ENCODE measurements at regions not wholly inside any gene's neighbourhood (a gene's known extent, or its start where the extent isn't known, plus 50 kb on each side); places are given as distances from the start of the nearest gene placed in this dataset.

- BruUV-seq (replicated peaks), result no TSS peak
- no peak overlapping the region for H3K18ac ChIP-seq (ENCODE audit: low read depth, low read length)
- ChIA-PET CTCF (interaction anchor here (0.9 kb wide), 1 partner anchor 15 kb away, joined by 4 read pairs; no protein-coding TSS in a partner anchor), POLR2A (ENCODE audit: unreplicated experiment) (no interaction called here)
- H2AK5ac ChIP-seq (ENCODE audit: low read depth, low read length), result no peak overlapping the region
- TF ChIP-seq MAZ (IDR thresholded peaks at IDR 0.05; ENCODE audit: borderline replicate concordance, low read depth, low read length), result no peak
- TF ChIP-seq, protein P1, sequence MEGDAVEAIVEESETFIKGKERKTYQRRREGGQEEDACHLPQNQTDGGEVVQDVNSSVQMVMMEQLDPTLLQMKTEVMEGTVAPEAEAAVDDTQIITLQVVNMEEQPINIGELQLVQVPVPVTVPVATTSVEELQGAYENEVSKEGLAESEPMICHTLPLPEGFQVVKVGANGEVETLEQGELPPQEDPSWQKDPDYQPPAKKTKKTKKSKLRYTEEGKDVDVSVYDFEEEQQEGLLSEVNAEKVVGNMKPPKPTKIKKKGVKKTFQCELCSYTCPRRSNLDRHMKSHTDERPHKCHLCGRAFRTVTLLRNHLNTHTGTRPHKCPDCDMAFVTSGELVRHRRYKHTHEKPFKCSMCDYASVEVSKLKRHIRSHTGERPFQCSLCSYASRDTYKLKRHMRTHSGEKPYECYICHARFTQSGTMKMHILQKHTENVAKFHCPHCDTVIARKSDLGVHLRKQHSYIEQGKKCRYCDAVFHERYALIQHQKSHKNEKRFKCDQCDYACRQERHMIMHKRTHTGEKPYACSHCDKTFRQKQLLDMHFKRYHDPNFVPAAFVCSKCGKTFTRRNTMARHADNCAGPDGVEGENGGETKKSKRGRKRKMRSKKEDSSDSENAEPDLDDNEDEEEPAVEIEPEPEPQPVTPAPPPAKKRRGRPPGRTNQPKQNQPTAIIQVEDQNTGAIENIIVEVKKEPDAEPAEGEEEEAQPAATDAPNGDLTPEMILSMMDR (conservative IDR thresholded peaks at IDR 0.05; ENCODE audit: low read depth, low read length), result no peak
- no peak for TF ChIP-seq SMC3 (IDR thresholded peaks at IDR 0.05; ENCODE audit: low read depth, low read length)
- TF ChIP-seq CHD1 (IDR thresholded peaks at IDR 0.05; ENCODE audit: low read depth, low read length), result no peak
- no peak for TF ChIP-seq MAFK (IDR thresholded peaks at IDR 0.05; ENCODE audit: low read depth, low read length)
- H3K4me1 ChIP-seq (ENCODE audit: control insufficient read depth, insufficient read depth, low read length), result no peaks in the 10 kb centered on the region
- no peaks in the 10 kb centered on the region for H3K79me1 ChIP-seq (ENCODE audit: low read depth in 1 of 2, low read length in 2 of 2)
- H2AK9ac ChIP-seq (replicated peaks; ENCODE audit: low read depth, low read length, poor library complexity), result no peak overlapping the region
- ATAC-seq (ENCODE audit: low read depth) (no peak), DNase-seq (no peak)
- no peak overlapping the region for H4K91ac ChIP-seq (ENCODE audit: insufficient read depth, low read depth, low read length)
- no peak overlapping the region for H2BK5ac ChIP-seq (ENCODE audit: low read depth, low read length, poor library complexity, severe bottlenecking)
- no peak overlapping the region for H3K56ac ChIP-seq (ENCODE audit: extremely low read depth, insufficient read depth, low read length)
- H3K9me1 ChIP-seq (ENCODE audit: insufficient read depth, low read length), result no peaks in the 10 kb centered on the region
- no peak overlapping the region for H2AFZ ChIP-seq (replicated peaks; ENCODE audit: low read length, poor library complexity)
- H3K23ac ChIP-seq (ENCODE audit: low read depth, low read length), result no peak overlapping the region
- H3K14ac ChIP-seq (replicated peaks; ENCODE audit: low read depth, low read length), result no peak overlapping the region
- H3K4ac ChIP-seq (ENCODE audit: low read depth, low read length), result no peak overlapping the region
- H2BK15ac ChIP-seq (ENCODE audit: low read depth, low read length), result no peak overlapping the region
- intact Hi-C loops (cut with micrococcal nuclease), result no loop called here
- no peak overlapping the region for H4K8ac ChIP-seq (ENCODE audit: low read depth in 2 of 2, low read length in 2 of 2)
- no CpG with 5 or more reads among the region's 1 CpG for WGBS, 2 experiments (ENCODE audit: extremely low coverage in 2 of 2, insufficient read length in 1 of 2)
- no peak overlapping the region for H2BK20ac ChIP-seq (ENCODE audit: low read depth, low read length)
- no peak overlapping the region for H2BK120ac ChIP-seq (ENCODE audit: low read depth, low read length)
- in situ Hi-C loops (cut with MboI; ENCODE audit: low sequenced_read_pairs), result no loop called here
- peaks cover 2% of the 10 kb centered on the region for H3K9me3 ChIP-seq (ENCODE audit: control insufficient read depth, insufficient read depth, low read length)
- no peaks in the 10 kb centered on the region for H3K27me3 ChIP-seq (ENCODE audit: control insufficient read depth, insufficient read depth, low read length)
- H3K4me3 ChIP-seq (ENCODE audit: insufficient read depth, low read depth, low read length), result no peak overlapping the region
- dilution Hi-C loops (cut with HindIII; ENCODE audit: low sequenced_read_pairs, unreplicated experiment), result no loop called here
- H3K36me3 ChIP-seq (ENCODE audit: control insufficient read depth, insufficient read depth, low read length), result no peaks in the 10 kb centered on the region
- H3K27ac ChIP-seq (ENCODE audit: insufficient read depth, low read length), result no peak overlapping the region
- H4K20me1 ChIP-seq (ENCODE audit: insufficient read depth, low read length), result no peaks in the 10 kb centered on the region
- H3K4me2 ChIP-seq (ENCODE audit: low read depth, low read length), result no peak overlapping the region
- no peak overlapping the region for H3K9ac ChIP-seq (ENCODE audit: low read depth, low read length)
- H4K5ac ChIP-seq (ENCODE audit: low read depth, low read length), result no peak overlapping the region
These were observed 867.0 kb upstream of the SORCS1 start for GRCh38 chr10:108031505-108031904.

Data from IMR-90 (cell line).